DMS53 (cell line): ENCODE measurements at regions not wholly inside any gene's neighbourhood (a gene's known extent, or its start where the extent isn't known, plus 50 kb on each side); places are given as distances from the start of the nearest gene placed in this dataset.
A peak's percentile ranks its signal among the peaks of the same experiment; 100 is the strongest.

Source experiments
- DNase-seq: peaks from one replicate; lab custom pipeline; 2025; lab: John Stamatoyannopoulos, UW

DNA sequence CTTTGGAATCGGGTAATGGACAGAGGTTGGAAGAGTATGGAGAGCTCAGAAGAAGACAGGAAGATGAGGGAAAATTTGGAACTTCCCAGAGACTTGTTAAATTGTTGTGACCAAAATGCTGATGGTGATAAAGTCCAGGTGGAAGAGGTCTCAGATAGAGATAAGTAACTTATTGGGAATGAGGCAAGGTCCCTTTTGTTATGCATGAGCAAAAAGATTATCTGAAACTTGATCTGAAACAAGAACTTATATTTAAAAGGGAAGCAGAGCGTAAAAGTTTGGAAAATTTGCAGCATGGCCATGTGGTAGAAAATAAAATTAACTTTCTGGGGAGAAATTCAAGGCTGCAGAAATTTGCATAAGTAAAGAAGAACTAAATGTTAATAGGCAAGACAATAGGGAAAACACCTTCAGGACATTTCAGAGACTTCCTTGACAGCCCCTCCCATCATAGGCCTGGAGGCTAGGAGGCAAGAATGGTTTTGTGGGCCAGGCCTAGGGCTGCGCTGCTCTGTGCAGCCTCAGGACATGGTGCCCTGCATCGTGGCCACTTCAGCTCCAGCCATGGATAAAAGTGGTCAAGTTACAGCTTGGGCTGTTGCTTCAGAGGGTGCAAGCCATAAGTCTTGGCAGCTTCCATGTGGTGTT is 425.7 kb upstream of the PRICKLE1 start:
- DNase-seq = no peak

GRCh38 chr12:43011383-43011926 is 421.9 kb upstream of the PRICKLE1 start:
- peak; percentile 24 for DNase-seq

DNA sequence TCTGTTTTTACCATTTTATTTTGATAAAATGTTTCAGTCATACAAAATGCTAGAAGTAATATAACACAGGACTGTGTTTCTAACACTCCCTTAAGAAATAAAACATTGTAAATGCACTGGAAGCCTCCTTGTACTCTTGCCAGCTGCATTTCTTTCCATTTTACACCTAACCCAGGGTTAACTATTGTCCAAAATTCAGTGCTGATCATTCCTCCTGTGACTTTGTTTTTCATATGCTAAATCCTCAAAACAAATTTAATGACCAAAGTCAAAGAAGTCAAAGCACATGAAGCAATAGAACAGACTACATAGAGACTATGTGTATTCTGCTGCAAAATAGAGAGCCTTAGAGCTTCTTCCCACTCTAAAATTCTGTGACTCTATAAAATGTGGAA is 420.3 kb upstream of the PRICKLE1 start:
- DNase-seq = no peak

DNA sequence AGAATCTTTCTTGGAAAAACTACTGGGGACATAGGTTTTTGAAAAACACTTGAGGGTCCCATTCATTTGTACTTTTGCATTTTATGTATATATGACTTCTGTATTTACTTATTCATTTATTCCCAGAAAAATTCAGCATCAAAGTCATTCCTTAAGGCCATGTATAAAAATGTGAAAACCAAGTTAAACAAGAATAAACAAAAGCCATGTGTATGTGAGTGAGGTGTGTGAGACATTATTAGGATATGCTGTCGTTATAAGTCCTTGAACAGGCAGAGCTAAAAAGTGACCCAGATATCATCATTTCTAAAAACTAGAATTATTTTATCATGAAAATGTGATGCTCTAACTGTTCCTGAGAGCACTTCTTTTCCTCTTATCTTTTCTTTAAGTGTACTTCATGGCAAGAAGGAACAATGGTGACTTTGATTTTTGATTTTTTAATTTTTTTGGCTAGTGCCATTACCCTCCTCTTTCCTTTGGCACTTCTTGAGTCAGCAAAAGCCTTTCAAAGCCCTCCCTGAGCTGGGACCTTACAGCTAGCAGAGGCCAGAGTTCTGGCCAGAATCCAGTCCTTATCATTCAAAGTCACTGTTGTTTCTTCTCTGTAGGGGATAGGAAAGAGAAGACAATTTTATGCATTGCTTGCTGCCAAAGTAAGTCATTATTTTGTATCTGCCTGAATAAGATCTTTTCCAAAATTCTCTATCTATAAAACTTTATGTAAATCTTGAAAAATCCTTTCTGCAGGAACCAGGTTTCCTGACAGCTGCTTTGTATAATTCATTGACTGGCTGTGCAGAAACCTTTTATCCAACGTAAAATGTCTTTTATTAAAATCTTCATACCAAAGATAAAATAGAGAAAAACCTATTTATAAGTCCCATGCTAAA is 419.7 kb upstream of the PRICKLE1 start:
- DNase-seq = no peak

- DNase-seq = peak; percentile 24
These were observed 415.4 kb upstream of the PRICKLE1 start for GRCh38 chr12:43004908-43005307.

DNA sequence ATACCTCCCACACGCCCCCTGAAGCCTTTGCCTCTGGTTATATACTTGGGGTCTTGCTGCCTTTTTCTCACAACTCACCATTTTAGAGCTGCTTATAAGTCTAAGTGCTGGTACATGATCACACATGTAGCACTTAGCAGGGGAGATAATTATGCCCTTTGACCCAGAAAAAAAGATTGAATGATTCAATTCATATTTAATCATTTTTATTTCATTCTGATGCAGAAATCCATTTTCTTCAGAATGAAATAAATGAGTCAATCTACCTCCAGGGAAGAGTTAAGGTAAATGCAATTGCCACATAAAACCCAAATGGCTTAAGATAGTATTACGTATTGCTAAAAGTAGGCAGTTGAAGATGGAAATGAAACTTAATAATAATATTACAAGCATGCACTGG is 414.6 kb upstream of the PRICKLE1 start:
- DNase-seq = no peak

GRCh38 chr12:42996869-42997431 is 407.4 kb upstream of the PRICKLE1 start:
- no peak for DNase-seq

DNA sequence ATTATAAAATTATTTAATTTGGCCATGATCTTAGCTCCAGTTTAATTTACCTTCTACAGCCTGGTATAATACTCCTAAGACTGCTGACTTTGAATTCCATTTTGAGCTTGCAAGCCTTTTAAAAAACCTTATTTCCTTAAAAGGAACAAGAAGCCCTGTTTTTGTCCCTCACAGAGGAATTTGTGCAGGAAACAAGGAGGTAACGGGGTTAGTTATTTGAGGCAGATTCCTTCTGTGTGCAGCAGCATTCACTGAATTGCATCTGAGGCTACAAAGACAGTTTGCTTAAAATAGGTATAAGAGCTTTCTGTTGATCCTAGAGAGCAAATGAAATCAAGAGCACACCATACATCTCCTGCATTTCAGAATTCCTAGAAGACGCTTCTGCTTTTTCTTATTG is 403.3 kb upstream of the PRICKLE1 start:
- no peak for DNase-seq

DNA sequence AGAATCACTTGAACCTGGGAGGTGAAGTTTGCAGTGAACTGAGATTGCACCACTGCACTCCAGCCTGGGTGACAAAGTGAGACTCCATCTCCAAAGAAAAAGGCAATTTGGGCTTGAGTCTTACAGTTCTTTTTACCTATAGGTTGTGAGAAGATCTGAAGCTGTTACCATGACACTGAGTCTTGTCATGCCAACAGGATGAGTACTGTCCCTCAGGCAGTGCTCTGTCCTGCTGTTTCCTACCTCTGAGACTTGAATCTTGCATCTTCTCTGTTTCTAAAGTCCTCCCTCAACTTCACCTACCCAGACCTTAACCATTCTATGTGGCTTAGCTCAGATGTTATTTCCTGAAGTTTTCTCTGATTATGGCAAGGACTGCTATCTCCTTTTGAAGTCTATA is 400.8 kb upstream of the PRICKLE1 start:
- no peak for DNase-seq

- no peak for DNase-seq
These were observed 397.7 kb upstream of the PRICKLE1 start for GRCh38 chr12:42987216-42987650.

GRCh38 chr12:42985506-42985905 is 396.0 kb upstream of the PRICKLE1 start:
- no peak for DNase-seq

DNA sequence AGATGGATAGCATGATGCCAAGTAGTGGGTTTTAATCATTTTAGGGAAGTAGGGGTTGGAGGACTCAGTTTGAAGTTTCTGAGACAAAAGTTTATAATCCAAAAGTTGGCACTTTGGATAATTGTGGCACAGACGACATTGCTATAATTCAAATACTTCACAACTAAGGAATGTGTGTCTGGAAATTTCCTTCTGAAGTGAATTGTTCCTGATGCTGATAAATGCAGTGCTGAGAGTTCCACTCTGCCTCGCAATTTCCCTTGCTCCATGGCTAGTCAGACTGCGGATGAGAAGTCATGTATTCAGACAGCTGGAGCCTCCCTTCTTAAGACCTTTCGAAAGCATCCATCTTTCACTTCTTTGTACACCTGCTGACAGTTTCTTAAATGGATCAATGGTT is 393.3 kb upstream of the PRICKLE1 start:
- no peak for DNase-seq

- DNase-seq = no peak
These were observed 391.8 kb upstream of the PRICKLE1 start for GRCh38 chr12:42981379-42981778.

- DNase-seq = no peak
These were observed 390.9 kb upstream of the PRICKLE1 start for GRCh38 chr12:42980441-42980840.

DNA sequence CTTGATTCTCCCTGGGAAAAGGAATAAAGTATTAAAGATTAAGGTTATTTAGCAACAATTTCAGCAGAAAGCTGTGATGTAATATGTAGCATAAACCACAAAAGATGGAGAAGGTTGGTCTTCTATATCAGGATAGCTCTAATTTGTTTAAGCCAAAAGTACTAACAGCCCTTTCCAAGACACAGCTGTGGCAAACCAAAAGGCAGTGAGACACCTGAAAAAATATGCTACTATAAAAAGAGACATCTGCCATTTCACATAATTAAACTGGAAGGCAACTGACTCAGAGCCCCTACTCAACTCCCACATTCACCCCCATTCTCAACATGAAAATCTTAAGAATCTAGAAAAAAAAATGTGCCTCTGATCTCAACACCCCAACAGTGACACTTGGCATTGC is 390.2 kb upstream of the PRICKLE1 start:
- DNase-seq = no peak

DNA sequence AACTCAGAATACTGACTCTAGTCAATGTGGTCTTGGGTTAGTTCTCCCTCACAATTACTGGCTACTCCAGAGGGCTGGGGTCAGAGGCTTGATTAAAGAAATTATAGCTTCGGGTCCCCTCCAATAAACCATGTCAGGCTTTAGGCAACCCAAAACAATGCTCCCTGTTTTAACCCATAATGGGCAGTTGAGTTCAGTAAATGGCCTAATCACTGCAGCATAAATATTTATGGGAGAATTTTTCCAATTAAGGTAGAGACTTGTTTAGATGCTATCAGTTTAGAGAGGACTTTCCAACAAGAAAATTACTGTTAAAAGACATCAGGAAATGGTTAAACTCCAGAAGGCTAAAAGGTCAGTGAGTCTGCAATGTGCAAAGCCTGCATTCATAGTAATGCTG is 389.2 kb upstream of the PRICKLE1 start:
- DNase-seq = no peak

DNA sequence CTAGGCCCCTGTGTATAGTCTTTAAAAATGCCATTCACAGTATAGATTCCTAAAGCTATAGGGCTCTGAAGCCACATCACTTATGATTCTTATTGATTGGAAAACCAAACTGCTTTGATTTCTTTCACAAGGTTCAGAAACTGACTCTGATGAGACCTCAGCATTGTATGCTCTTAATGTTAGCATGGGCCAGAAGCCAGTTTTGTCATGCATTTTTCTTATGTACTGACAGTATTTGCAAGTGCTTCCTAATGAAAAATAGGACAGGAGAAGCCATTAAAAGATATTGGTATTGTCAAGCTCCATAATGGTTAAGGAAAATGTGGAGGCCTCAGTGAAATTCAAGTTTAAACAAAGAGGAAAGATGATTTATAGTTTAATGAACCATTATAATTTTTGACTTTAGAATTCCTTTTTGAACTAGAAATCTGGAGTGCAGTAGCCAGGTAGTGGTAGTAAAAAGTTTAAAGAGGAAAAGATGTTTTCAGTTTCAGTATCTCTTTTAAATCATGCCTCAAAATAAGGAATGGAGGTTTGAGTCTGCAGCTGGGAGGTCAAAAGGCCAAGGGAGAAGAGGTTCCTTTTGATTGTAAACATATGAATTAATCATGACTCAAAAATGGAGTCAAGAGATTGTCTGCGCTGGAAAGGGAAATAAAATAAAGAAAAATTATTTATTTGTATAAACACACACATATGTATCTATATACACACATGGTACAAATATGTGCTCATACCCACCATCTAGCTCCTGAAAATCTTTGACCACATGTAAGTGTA is 388.1 kb upstream of the PRICKLE1 start:
- DNase-seq = no peak

DNA sequence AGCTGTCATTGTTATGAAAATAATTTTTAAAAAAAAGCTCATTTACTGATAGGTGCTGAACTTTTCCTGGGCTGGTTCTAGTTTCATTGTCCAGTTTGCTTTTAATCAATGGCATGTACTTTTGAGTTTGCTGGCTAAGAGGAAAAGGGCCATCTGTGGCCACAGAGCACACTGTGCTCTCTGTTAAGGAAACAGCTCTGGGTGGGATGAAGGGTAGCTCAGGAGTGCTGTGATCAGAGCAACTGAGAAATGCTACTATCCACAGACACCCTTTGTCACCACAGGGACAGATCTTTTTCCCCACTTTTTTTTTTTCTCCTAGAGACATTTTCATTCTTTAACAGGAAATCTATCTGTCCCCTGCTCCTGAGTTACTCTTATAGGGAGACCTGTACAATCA is 387.1 kb upstream of the PRICKLE1 start:
- DNase-seq = no peak

- no peak for DNase-seq
These were observed 386.6 kb upstream of the PRICKLE1 start for GRCh38 chr12:42976122-42976521.

DNA sequence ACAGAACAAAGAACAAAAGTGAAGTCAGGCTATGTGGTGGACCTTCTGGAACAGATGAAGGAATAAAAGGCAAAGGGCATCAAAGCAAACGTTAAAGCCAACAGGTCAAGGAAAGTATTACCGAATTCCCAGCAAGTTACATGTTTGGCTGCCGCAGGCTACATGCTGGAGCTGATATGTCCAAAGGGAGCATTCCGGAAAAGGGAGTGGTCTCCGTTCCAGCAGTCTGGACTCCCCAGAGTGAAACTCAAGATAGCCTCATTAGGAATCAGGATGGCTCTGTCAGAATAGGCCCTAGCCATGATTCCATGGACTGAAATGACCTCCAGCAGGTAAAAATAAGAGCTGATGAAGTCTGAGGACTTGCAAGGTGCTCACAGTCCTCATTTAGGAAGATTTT is 379.8 kb upstream of the PRICKLE1 start:
- DNase-seq = no peak

GRCh38 chr12:42968426-42968825 is 378.9 kb upstream of the PRICKLE1 start:
- DNase-seq = no peak

DNA sequence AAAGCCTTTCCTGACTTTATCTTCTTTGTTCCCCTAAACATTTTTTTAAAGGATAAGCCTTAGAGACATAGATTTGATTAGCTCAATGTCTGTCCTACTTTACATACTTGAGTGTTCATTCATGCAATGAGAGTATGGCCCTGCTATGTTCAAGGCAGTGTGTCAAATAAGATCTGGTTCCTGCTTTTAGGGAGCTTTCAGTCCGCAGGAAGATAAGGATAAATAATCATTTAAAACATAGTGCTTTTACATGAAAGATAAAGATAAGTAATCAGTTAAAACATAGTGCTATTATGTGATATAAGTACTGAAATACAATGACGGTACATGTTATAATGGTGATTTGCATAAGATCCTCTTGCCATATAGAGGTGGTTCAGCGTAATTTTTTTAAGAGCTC is 378.3 kb upstream of the PRICKLE1 start:
- DNase-seq = peak; percentile 30
